GM23338 (cell line): ENCODE measurements at regions not wholly inside any gene's neighbourhood (a gene's known extent, or its start where the extent isn't known, plus 50 kb on each side); places are given as distances from the start of the nearest gene placed in this dataset.

Source experiments
- ATAC-seq: fragments of 200-7000 bp; cut with Tn5 transposase; 3 replicates; pipeline ENCODE4 v1.9.1; 2020
- DNase-seq: peaks from one replicate; pipeline ENCODE4 v3.0.0-alpha.2; 2015; ENCODE audit warnings: low spot score
- H2AFZ ChIP-seq: fragments of 200-600 bp; sonication (generic); 2 replicates; pipeline ENCODE4 v1.8.0; 2016; ENCODE audit warnings: antibody characterized with exemption, mild to moderate bottlenecking, moderate library complexity
- H3F3A ChIP-seq: fragments of 200-600 bp; sonication (generic); replicated peaks from 2 replicates; pipeline ENCODE4 v1.8.0; 2017; ENCODE audit warnings: antibody characterized with exemption, mixed run types, low read depth
- H3K27ac ChIP-seq: fragments of 200-600 bp; sonication (generic); 2 replicates; pipeline ENCODE4 v1.6.1; 2016; ENCODE audit warnings: low read depth
- H3K27me3 ChIP-seq: fragments of 200-600 bp; sonication (generic); 2 replicates; pipeline ENCODE4 v1.8.0; 2016; ENCODE audit warnings: mild to moderate bottlenecking, mixed run types, moderate library complexity; ENCODE audit not compliant: insufficient read depth
- H3K36me3 ChIP-seq: fragments of 200-600 bp; sonication (generic); 2 replicates; pipeline ENCODE4 v1.8.0; 2016; ENCODE audit warnings: mild to moderate bottlenecking; ENCODE audit not compliant: insufficient read depth
- H3K4me1 ChIP-seq: fragments of 200-600 bp; sonication (generic); 2 replicates; pipeline ENCODE4 v1.8.0; 2016; ENCODE audit warnings: mild to moderate bottlenecking, moderate library complexity; ENCODE audit not compliant: insufficient read depth
- H3K4me2 ChIP-seq: fragments of 200-600 bp; sonication (generic); 2 replicates; pipeline ENCODE4 v1.7.1; 2017; ENCODE audit warnings: mixed run types
- H3K4me3 ChIP-seq: fragments of 200-600 bp; sonication (generic); 2 replicates; pipeline ENCODE4 v1.6.1; 2016; ENCODE audit warnings: mixed run types
- H3K79me2 ChIP-seq: fragments of 200-600 bp; sonication (generic); replicated peaks from 2 replicates; pipeline ENCODE4 v1.8.0; 2017; ENCODE audit warnings: mild to moderate bottlenecking; ENCODE audit not compliant: insufficient read depth
- H3K9me2 ChIP-seq: fragments of 200-600 bp; sonication (generic); 2 replicates; pipeline ENCODE4 v1.8.0; 2017; ENCODE audit not compliant: insufficient read depth
- H4K20me1 ChIP-seq: fragments of 200-600 bp; sonication (generic); replicated peaks from 2 replicates; pipeline ENCODE4 v1.8.0; 2017; ENCODE audit warnings: mild to moderate bottlenecking; ENCODE audit not compliant: insufficient read depth
- H3K27ac Mint-ChIP-seq: 2 replicates; pipeline ENCODE4 v1.8.0; 2020; ENCODE audit warnings: inconsistent platforms, mild to moderate bottlenecking, moderate library complexity, mixed read lengths
- H3K27me3 Mint-ChIP-seq: 3 replicates; pipeline ENCODE4 v1.8.0; 2022; ENCODE audit warnings: low read depth, mild to moderate bottlenecking, moderate library complexity, mixed read lengths, inconsistent platforms; ENCODE audit not compliant: insufficient read depth, poor library complexity
- H3K36me3 Mint-ChIP-seq: 3 replicates; pipeline ENCODE4 v1.8.0; 2021; ENCODE audit warnings: low read depth, mild to moderate bottlenecking, inconsistent platforms, moderate library complexity, mixed read lengths
- H3K4me1 Mint-ChIP-seq: 3 replicates; pipeline ENCODE4 v1.8.0; 2020; ENCODE audit warnings: mild to moderate bottlenecking, inconsistent platforms, mixed read lengths
- H3K4me3 Mint-ChIP-seq: 3 replicates; pipeline ENCODE4 v1.8.0; 2021; ENCODE audit warnings: moderate library complexity, mild to moderate bottlenecking, inconsistent platforms, mixed read lengths
- H3K9me3 Mint-ChIP-seq: 3 replicates; pipeline ENCODE4 v1.8.0; 2020; ENCODE audit warnings: moderate library complexity, mild to moderate bottlenecking, inconsistent platforms, mixed read lengths
- EZH2 ChIP-seq: fragments of 200-600 bp; sonication (generic); IDR thresholded peaks from one replicate; pipeline ENCODE4 v1.8.0; 2017; ENCODE audit warnings: antibody characterized with exemption, mild to moderate bottlenecking, low read depth; ENCODE audit not compliant: unreplicated experiment
- EZH2phosphoT487 ChIP-seq: fragments of 200-600 bp; sonication (generic); IDR thresholded peaks from one replicate; pipeline ENCODE4 v1.8.1; 2018; ENCODE audit warnings: antibody characterized with exemption; ENCODE audit not compliant: unreplicated experiment
- JUNB ChIP-seq: IDR thresholded peaks from one replicate; pipeline ENCODE4 v1.6.1; 2016; ENCODE audit warnings: antibody characterized with exemption; ENCODE audit not compliant: unreplicated experiment
- NANOG ChIP-seq: IDR thresholded peaks from 2 replicates; pipeline ENCODE4 v1.6.1; 2016; ENCODE audit warnings: antibody characterized with exemption, borderline replicate concordance
- POLR2AphosphoS5 ChIP-seq: IDR thresholded peaks from 2 replicates; pipeline ENCODE4 v1.6.1; 2016; ENCODE audit warnings: antibody characterized with exemption, low read depth
- ZNF114 ChIP-seq: fragments of 250-450 bp; sonication (Bioruptor Pico); IDR thresholded peaks from 2 replicates; pipeline ENCODE4 v1.5.0; 2020; ENCODE audit warnings: mild to moderate bottlenecking, moderate library complexity
- TF ChIP-seq, protein P1 (sequence below), 2 experiments: fragments of 200-600 bp in 1 of 2; sonication (generic) in 1 of 2; conservative IDR thresholded peaks; 2 replicates each; pipeline versions ENCODE4 v1.5.1 to v1.6.1; 2016 to 2017; ENCODE audit warnings: antibody characterized with exemption in 2 of 2, low read depth in 2 of 2, mild to moderate bottlenecking in 2 of 2, moderate library complexity in 1 of 2
- TF ChIP-seq, protein P2 (sequence below): fragments of 250-450 bp; sonication (Bioruptor Pico); IDR thresholded peaks from 2 replicates; pipeline ENCODE4 v1.5.0; 2020; ENCODE audit warnings: mild to moderate bottlenecking, moderate library complexity
- TF ChIP-seq, protein P3 (sequence below): IDR thresholded peaks from 2 replicates; pipeline ENCODE4 v1.6.1; 2016; ENCODE audit warnings: antibody characterized with exemption
- TF ChIP-seq, protein P4 (sequence below): IDR thresholded peaks from one replicate; pipeline ENCODE4 v1.6.1; 2018; ENCODE audit warnings: antibody characterized with exemption; ENCODE audit not compliant: unreplicated experiment

DNA sequence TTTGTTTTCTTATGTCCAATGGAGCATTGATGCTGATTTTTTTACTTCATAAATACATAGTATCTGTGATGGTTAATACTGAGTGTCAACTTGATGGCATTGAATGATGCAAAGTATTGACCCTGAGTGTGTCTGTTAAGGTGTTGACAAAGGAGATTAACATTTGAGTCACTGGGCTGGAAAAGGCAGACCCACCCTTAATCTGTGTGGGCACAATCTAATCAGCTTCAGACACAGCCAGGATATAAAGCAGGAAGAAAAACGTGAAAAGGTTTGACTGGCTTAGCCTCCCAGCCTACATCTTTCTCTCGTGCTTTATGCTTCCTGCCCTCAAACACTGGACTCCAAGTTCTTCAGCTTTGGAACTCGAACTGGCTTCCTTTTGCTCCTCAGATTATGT is 230.6 kb upstream of the SPRY1 start (continued):
- TF ChIP-seq, protein P1, sequence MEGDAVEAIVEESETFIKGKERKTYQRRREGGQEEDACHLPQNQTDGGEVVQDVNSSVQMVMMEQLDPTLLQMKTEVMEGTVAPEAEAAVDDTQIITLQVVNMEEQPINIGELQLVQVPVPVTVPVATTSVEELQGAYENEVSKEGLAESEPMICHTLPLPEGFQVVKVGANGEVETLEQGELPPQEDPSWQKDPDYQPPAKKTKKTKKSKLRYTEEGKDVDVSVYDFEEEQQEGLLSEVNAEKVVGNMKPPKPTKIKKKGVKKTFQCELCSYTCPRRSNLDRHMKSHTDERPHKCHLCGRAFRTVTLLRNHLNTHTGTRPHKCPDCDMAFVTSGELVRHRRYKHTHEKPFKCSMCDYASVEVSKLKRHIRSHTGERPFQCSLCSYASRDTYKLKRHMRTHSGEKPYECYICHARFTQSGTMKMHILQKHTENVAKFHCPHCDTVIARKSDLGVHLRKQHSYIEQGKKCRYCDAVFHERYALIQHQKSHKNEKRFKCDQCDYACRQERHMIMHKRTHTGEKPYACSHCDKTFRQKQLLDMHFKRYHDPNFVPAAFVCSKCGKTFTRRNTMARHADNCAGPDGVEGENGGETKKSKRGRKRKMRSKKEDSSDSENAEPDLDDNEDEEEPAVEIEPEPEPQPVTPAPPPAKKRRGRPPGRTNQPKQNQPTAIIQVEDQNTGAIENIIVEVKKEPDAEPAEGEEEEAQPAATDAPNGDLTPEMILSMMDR (conservative IDR thresholded peaks at IDR 0.05; ENCODE audit: low read depth in 2 of 2), result no peak
- TF ChIP-seq, protein P2, sequence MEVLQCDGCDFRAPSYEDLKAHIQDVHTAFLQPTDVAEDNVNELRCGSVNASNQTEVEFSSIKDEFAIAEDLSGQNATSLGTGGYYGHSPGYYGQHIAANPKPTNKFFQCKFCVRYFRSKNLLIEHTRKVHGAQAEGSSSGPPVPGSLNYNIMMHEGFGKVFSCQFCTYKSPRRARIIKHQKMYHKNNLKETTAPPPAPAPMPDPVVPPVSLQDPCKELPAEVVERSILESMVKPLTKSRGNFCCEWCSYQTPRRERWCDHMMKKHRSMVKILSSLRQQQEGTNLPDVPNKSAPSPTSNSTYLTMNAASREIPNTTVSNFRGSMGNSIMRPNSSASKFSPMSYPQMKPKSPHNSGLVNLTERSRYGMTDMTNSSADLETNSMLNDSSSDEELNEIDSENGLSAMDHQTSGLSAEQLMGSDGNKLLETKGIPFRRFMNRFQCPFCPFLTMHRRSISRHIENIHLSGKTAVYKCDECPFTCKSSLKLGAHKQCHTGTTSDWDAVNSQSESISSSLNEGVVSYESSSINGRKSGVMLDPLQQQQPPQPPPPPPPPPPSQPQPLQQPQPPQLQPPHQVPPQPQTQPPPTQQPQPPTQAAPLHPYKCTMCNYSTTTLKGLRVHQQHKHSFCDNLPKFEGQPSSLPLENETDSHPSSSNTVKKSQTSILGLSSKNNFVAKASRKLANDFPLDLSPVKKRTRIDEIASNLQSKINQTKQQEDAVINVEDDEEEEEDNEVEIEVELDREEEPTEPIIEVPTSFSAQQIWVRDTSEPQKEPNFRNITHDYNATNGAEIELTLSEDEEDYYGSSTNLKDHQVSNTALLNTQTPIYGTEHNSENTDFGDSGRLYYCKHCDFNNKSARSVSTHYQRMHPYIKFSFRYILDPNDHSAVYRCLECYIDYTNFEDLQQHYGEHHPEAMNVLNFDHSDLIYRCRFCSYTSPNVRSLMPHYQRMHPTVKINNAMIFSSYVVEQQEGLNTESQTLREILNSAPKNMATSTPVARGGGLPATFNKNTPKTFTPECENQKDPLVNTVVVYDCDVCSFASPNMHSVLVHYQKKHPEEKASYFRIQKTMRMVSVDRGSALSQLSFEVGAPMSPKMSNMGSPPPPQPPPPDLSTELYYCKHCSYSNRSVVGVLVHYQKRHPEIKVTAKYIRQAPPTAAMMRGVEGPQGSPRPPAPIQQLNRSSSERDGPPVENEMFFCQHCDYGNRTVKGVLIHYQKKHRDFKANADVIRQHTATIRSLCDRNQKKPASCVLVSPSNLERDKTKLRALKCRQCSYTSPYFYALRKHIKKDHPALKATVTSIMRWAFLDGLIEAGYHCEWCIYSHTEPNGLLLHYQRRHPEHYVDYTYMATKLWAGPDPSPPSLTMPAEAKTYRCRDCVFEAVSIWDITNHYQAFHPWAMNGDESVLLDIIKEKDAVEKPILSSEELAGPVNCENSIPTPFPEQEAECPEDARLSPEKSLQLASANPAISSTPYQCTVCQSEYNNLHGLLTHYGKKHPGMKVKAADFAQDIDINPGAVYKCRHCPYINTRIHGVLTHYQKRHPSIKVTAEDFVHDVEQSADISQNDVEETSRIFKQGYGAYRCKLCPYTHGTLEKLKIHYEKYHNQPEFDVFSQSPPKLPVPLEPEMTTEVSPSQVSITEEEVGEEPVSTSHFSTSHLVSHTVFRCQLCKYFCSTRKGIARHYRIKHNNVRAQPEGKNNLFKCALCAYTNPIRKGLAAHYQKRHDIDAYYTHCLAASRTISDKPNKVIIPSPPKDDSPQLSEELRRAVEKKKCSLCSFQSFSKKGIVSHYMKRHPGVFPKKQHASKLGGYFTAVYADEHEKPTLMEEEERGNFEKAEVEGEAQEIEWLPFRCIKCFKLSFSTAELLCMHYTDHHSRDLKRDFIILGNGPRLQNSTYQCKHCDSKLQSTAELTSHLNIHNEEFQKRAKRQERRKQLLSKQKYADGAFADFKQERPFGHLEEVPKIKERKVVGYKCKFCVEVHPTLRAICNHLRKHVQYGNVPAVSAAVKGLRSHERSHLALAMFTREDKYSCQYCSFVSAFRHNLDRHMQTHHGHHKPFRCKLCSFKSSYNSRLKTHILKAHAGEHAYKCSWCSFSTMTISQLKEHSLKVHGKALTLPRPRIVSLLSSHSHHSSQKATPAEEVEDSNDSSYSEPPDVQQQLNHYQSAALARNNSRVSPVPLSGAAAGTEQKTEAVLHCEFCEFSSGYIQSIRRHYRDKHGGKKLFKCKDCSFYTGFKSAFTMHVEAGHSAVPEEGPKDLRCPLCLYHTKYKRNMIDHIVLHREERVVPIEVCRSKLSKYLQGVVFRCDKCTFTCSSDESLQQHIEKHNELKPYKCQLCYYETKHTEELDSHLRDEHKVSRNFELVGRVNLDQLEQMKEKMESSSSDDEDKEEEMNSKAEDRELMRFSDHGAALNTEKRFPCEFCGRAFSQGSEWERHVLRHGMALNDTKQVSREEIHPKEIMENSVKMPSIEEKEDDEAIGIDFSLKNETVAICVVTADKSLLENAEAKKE, result no peak
- TF ChIP-seq, protein P3, sequence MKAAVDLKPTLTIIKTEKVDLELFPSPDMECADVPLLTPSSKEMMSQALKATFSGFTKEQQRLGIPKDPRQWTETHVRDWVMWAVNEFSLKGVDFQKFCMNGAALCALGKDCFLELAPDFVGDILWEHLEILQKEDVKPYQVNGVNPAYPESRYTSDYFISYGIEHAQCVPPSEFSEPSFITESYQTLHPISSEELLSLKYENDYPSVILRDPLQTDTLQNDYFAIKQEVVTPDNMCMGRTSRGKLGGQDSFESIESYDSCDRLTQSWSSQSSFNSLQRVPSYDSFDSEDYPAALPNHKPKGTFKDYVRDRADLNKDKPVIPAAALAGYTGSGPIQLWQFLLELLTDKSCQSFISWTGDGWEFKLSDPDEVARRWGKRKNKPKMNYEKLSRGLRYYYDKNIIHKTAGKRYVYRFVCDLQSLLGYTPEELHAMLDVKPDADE, result no peak

DNA sequence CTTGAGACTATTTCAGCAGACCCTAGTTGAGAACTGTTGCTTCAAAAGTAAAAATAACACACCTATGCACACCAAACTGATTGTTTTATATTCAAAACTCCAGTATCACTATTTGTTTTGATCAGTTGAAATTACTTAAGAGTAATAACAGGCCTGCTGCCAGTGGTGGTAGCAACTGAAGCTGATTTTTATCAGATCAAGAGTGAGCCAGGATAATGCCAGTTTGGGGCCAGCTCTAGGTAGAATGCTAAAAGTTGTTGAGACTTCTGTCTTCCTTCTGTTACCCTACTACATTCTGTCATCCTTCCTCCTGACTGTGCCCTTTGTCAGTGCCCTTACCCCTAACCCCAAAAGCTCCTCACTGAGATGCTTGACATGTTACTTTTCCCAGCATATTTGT is 228.7 kb upstream of the SPRY1 start:
- Histone ChIP-seq H3K27ac (no peak overlapping the region), H3F3A (no peaks in the 10 kb centered on the region), H3K27me3 (no peaks in the 10 kb centered on the region), H3K9me2 (no peaks in the 10 kb centered on the region), H3K79me2 (no peaks in the 10 kb centered on the region), H3K4me2 (no peak overlapping the region), H3K36me3 (no peaks in the 10 kb centered on the region), H4K20me1 (no peaks in the 10 kb centered on the region), H3K4me1 (no peaks in the 10 kb centered on the region), H3K4me3 (no peak overlapping the region), H2AFZ (no peak overlapping the region)
- H3K27me3 Mint-ChIP-seq, result peaks cover 1% of the 10 kb centered on the region
- H3K4me1 Mint-ChIP-seq, result peaks cover 3% of the 10 kb centered on the region; the same call in 2 of the 3 replicates
- DNase-seq (no peak), ATAC-seq (no peak)
- no peaks in the 10 kb centered on the region; the same call in 2 of the 3 replicates for H3K9me3 Mint-ChIP-seq
- H3K27ac Mint-ChIP-seq, result no peak overlapping the region
- H3K36me3 Mint-ChIP-seq, result peaks cover 5% of the 10 kb centered on the region; the same call in 1 of the 3 replicates
- no peak overlapping the region for H3K4me3 Mint-ChIP-seq
- TF ChIP-seq, protein P4, sequence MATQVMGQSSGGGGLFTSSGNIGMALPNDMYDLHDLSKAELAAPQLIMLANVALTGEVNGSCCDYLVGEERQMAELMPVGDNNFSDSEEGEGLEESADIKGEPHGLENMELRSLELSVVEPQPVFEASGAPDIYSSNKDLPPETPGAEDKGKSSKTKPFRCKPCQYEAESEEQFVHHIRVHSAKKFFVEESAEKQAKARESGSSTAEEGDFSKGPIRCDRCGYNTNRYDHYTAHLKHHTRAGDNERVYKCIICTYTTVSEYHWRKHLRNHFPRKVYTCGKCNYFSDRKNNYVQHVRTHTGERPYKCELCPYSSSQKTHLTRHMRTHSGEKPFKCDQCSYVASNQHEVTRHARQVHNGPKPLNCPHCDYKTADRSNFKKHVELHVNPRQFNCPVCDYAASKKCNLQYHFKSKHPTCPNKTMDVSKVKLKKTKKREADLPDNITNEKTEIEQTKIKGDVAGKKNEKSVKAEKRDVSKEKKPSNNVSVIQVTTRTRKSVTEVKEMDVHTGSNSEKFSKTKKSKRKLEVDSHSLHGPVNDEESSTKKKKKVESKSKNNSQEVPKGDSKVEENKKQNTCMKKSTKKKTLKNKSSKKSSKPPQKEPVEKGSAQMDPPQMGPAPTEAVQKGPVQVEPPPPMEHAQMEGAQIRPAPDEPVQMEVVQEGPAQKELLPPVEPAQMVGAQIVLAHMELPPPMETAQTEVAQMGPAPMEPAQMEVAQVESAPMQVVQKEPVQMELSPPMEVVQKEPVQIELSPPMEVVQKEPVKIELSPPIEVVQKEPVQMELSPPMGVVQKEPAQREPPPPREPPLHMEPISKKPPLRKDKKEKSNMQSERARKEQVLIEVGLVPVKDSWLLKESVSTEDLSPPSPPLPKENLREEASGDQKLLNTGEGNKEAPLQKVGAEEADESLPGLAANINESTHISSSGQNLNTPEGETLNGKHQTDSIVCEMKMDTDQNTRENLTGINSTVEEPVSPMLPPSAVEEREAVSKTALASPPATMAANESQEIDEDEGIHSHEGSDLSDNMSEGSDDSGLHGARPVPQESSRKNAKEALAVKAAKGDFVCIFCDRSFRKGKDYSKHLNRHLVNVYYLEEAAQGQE, result no peak
- TF ChIP-seq JUNB (no peak), ZNF114 (CRISPR knock-in tag) (no peak), POLR2AphosphoS5 (no peak), NANOG (no peak), EZH2 (no peak), EZH2phosphoT487 (no peak)
